Activated CD4-positive, CD25-positive, alpha-beta regulatory T cell treated with anti-CD3 and anti-CD28 coated beads, Interleukin-2, amount 50 U/mL, for 16 hours (primary cell): ENCODE measurements at regions not wholly inside any gene's neighbourhood (a gene's known extent, or its start where the extent isn't known, plus 50 kb on each side); places are given as distances from the start of the nearest gene placed in this dataset.
"Not testable (repeated sequence)": the region's sequence is repeated elsewhere in the genome, so short reads cannot be mapped to it uniquely, and the experiment has no call there.

Experiments
- DNase-seq: peaks from one replicate; pipeline ENCODE4 v3.0.0-alpha.2; 2020; ENCODE audit warnings: low read depth, low spot score

DNA sequence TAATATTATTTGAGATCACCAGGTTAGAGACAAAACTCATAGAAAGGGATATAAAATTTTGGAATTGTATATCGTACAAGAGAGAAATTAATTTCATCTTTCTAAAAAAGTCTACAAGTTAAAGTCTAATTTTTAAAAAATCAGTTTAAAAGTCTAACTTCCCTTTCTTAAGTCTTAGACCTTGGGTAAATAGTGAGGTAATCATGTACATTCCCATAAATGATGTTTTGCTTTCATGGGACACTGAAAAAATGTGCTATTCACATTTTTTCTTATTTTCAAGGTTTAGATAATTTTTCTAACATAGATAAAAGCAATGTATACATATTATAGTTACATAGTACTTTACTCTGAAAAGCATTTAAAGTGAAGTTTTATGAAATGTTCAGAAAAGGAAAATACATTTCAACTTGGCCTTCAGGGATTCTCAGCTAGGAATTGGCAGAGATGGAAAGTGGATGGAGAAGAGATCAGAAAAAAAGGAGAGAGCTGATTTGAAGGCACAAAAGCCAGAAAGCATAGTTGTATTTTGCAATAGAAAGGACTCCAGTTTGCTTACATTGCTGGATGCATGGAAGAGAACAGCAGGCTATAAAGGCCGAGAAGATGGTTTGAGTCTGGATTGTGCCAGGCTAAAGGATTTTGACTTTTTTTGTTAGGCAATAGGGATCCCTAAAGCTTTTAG lies 194.0 kb downstream of the CASP12 start:
- no peak for DNase-seq

DNA sequence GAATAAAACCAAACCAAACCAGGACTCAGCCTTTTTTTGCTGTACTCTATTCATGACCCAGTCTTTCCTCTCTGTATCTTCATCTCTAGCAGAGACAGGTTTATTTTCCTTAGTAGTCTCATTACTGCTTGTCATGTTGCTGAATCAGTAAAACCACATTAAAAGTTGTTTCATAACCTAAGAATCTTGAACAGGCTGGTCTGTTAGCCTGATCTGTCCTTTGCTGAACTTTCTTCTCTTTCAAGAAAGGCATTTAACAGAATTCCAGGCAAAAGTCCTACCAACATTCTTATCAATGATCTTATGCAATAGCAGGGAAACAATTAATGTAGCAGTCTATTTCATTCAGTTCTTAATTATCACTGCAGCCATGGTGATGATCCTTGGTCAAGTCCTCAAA lies 197.7 kb downstream of the CASP12 start:
- no peak for DNase-seq

DNA sequence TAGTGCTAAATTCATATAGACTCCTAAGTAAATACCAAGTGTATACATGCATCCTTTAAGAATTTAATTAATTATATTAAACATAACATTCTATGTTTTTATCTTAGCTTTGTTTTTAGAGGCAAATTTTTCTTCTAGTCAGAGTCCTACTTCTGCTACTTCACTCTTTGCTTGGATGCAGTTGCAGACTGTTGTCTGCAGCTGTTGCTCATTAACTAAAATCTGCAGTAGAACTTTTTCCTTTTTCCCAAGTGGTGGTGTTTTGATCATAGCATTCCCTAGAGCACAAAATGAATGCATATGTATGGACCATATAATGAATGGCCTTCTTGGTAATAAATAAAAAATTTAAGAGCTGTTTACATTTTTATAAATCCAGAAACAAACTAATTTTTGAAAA lies 198.3 kb downstream of the CASP12 start:
- no peak for DNase-seq

DNA sequence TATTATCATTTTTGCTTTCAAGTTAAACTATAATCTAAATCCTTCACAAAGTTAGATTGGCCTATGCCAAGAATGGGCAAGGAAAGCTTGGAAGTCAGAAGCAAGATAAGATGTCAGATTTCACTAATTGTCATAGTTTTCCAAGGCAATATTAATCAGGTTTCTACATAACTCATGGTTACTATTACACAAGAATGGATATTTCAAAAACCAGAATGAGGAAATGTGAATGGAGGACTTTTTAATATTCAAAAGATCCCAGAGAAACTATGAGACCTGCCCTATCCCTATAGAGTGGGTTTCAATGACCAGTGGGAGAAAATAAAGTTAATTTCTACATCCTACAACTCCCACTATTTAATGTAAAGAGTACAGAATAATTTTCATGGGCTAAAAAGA lies 203.2 kb downstream of the CASP12 start:
- DNase-seq = no peak

DNA sequence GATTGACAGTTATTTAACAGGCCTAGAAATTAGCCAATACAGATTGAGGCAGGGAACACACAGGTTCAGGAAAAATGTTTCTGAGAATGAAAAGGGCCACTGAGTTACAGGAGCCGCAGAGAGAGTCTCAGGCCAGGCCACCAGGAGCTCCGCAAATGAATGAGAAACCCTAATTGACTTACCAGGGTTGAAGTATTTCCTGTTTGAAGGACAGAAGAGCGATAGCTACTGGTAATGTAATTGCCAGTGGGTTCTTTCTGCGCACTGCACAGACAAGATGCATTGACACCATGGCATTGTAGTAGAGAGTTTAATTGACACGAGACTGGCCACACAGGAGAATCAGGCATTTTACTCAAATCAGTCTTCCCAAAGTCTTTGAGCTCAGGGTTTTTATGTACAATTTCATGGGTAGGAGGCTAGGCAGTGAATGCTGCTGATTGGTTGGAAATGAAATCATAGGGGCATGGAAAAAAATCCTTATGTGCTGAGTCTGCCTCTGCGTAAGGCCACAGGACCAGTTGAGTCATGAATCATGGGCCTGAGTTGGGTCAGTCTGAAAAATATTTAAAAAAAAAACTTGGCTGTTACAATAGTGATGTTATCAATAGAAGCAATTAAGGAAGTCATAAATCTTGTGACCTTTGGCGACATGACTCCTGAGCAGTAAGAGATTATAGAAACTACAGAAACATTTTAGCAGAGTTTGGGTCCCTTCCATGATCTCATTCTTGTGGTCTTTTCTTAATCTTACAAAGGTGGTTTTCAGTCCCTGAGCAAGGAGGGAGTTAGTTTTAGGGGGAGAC lies 203.8 kb downstream of the CASP12 start:
- DNase-seq = no peak

DNA sequence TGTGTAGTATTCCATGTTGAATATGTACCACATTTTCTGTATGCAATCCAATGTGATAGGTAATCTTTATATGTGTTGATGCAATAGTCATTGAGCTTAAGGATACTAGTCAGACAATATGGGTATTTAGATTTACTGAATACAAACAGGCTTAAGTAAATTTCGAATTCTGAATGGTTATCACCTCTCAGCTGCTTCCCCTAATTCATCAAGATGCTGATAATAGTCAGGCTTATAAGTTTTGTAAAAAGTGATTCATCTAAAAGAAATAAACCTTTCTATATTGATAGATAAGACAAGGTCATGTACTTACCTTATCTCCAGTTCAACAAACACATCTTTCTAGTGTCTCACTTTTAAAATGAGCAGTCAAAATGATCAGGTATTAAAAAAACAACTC lies 205.5 kb downstream of the CASP12 start:
- no peak for DNase-seq

DNA sequence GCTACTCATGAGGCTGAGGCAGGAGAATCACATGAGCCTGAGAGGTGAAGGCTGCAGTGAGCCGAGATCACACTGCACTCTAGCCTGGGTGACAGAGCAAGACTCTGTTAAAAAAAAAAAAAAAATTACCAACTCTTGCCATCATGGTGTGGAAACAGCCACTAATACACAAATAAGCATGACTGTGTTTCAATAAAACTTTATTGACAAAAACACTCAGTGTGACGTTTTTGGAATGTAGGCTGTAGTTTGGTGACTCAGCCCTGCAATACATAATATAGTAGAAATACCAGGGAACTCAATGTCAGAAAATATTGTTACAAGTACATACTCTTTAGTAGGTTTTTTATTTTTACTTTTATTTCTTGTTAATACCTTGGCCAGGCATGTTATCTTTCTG lies 207.1 kb downstream of the CASP12 start:
- no peak for DNase-seq

DNA sequence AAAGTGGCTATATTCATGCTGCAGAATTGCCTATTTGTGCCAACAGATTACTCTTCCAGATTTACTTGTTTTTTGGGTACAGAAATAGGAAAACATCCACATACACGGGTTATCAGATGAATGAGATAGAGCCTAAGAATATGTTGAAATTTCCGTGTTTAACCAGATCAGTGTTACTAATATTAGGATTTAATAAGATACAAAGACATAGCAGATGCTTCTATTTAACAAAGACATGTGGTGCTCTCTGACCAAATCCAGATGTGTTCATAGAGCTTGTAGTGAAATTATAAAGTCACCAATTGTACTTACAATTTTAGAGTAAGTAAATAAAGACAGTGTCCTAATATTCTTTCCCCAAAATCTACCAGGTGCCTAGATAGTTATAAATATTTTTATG lies 208.0 kb downstream of the CASP12 start:
- DNase-seq = no peak

DNA sequence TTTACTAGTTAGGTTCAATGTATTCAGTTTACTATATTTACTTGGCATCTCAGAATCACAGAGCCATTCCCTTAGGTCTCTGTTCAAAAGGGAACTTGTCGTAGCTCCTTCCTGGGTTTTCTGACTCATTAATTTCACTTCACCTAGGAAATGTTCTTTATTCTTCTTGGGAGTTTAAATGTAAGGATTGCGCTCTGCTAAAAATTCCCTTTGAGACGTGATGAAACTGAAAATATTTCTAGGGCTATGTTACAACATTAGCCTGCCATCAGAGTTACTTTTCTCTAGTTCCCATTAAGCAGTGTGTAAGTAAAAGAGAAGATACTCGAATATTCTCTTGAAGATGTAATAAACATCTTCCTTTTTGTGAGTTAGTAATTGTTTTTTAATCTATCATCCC lies 209.5 kb downstream of the CASP12 start:
- DNase-seq = no peak

DNA sequence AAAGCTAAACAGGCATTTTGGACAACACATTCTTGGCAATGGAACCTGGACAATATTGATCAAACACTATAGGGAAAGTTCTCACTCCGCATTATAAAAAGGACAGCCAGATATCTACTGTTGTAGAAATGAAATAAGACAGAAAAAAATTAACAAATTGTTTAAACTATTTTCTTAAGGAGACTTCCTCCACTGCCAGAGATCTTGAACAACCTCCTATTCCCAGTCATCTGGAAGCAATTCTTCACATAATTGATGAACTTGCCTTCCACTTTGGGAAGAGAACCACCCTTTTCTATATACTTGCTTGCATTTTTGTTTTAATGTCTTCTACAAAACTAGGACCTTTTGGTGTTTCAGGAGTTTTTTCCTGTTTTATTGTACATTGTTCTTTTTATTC lies 216.1 kb downstream of the CASP12 start:
- DNase-seq = no peak

DNA sequence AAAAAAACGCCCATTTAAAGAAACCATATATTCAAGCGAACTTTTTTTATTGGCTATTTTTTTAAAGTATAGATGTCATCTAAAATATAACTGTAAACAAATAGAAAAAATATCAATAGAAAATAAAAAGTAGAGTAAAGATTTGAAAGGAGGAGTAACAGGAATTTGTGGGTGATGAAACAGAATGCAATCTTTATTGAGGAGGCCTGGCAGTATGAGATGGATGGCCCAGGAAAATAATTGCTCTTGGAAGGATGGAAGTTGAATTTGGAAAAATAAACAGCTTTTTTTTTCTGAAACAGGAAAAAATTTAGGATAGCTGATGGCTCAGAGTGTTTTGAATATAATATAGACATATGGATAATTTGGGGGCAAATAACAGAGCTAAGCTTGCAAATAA lies 219.0 kb downstream of the CASP12 start:
- no peak for DNase-seq

DNA sequence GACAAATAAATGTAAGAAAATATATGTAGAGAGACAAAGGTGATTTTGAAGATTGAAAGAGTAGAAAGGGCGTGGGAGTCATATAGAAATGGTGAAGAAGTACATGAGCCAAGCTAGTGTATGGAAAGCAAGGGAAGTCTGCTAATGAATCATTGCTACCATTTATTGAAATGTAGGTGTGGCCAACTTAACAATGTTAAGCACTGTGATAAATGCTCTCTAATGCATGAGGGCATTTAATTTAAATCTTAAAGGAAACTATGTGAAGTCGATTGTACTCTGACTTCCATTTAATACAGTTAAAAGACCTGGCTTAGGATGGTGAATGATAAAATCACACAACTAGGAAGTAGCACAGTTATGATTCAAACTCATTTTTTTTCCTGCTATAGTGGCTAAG lies 219.9 kb downstream of the CASP12 start:
- DNase-seq = no peak

DNA sequence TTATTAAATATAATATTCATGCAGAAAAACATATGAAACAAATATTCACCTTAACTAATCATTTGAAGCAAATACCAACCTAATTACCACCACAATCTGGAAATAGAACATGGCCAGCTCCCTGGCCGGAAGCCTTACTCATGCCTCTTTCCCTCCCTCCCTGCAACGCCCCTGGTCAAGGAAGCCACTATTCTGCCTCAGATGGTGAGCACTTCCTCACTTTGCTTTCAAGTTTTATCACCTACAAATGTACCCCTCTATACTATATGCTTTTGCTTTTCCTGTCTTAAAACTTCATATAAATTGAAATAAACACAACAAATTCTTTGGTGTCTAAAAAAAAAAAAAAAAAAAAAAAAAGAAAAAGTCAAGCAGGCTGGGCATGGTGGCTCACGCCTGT lies 221.2 kb downstream of the CASP12 start:
- DNase-seq = not testable (repeated sequence)

DNA sequence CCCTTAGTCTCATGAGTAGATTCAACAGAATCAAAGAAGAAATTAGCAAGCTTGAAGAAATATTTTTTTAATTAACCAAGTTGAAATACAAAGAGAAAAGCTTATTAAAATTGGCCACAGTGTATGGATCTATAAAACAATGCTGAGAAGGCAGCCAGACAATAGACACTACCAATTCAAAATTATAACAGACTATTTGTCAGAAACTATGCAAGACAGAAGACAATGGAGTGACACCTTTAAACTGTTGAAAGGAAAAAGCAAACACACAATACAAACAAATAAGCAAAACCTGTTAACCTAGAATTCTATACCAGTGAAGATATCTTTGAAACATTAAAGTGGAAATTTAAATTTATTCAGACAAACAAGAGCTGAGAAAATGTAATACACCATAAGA lies 225.4 kb downstream of the CASP12 start:
- no peak for DNase-seq

DNA sequence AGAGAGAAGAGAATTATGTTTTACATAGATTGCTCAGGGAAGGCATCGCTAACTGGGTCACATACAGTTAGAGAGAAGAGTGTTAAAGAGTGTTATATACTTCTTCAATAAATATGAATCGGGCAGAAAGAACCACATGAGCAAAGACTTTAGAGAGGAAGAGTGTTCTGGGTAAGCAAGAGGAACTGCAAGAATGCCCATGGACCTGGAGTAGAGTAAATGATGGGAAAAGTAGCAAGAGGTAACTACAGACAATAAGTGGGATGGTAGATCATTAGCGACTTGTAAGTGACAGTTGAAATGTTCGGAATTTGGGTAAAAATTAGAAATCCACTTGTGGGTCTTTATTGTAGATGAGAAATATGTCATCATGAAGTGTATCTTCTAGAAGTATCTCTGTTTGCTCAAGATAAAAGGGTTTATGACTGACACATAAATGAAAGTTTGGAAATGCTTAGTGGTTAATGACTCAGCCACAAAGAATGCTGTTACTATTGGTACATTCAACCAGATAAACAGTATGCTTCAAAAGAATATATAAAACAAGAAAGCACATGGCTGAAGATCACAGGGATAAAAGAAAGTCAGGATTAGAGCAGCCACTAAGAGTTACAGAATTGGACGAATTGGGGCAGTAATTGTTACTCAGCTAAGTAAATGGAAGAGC lies 229.3 kb downstream of the CASP12 start:
- DNase-seq = no peak

DNA sequence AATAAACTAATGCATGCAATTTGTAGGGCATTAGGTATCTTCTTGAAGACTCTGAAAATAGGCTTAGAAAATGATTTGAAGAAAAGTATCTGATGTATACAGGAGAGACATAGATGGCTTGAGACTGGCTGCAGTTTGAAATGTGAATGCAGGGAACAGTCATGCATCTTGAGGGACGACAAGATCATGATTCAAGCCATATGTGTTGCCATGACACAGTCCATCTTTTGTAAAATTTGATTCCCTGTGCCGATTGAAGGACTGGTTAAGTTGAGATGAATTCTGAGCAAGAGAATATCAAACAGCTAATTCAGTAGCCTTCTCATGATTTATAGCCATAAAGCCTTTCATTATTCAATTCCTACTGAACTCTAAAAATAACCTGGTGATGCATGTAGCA lies 231.6 kb downstream of the CASP12 start:
- DNase-seq = no peak

DNA sequence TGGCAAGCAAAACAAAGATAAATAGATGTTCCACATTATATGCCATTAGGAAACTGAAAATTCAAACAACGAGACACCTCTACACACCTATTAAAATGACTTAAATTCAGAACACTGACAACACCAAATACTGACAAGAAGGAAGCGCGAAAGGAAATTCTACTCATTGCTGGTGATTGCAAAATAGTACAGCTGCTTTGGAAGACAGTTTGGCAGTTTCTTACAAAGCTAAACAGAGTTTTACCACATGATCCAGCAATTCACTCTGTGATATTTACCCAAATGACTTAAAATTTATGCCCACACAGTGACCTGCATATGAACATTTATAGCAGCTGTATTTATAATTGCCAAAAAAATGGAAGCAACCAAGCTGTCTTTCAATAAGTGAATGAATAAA lies 232.6 kb downstream of the CASP12 start:
- no peak for DNase-seq

DNA sequence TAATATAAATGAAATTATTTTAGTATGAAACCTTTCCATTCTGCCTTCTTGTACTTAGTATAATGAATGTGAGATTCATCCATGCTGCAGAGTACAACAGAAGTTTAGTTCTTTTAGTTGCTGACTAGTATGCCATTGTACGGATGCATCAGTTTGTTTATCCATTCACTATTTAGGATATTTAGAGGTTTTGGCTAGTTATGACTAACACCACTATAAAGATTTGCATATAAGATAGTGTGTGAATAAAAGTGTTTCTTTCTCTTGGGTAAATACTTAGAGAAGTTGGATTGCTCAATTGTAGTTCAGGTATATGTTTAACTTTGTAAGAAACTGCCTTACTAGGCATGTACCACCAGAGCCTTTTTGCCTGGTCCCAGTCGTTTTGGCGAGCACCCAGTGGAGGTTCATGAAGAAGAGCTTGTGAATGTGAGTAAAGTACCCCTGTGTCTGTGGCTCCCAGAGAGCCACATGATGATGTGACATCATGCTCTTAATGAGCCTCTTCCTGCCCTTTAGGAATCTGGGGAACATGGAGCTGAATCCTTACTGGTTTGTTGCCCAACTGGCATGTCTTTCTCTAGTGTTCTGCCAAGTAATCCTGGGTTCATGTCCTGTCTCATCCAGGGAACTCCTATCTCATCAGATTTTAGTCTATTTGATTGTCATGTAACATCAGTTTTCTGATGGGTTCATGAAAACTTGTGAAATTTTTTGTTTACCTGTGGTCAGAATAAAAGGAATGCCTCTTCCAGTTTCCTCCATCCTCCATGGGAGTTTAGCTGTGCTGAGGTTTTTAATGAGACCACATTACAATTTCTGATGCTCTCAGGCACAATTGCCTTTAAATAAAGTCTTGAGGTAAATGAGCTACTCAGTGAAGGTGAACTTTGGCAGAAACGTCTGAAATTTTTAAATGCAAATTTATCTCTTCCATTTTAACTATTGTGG lies 234.8 kb downstream of the CASP12 start:
- no peak for DNase-seq

DNA sequence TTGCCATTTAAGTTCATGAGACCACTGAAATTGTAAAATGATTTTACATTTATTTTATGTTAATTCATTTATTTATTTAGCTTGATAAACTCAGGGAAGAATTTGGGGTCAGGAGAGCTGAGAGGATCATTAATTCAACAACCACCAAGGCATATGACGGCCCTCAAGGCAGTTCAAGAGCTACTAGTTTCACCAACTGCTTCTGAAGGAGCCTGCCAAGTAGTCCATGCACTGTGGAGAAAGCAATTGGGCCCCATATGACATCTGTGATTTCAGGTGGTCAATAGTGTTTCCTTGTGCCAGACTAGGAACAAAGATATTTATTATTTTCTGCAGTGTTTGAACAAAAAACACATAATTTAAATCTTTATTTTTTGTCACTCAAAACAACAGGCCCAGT lies 236.4 kb downstream of the CASP12 start:
- DNase-seq = no peak

DNA sequence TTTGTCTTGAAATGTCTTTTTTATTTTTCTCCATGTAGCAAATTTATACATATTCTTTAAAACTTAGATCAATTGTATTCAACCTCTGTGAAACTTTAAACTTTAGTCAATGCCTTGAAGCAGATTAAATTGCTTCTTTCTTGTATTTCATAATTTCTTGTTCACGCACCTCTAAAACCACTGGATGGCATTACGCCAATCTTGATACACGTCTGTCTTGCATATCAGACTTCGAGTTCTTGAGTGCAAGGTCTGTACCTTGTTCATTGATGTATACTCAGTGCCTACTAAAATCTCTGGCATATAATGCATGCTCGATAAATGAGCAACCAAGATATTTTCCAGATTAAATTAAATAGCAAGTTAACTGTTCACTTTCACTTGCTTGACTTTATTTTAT lies 236.8 kb downstream of the CASP12 start:
- DNase-seq = no peak

DNA sequence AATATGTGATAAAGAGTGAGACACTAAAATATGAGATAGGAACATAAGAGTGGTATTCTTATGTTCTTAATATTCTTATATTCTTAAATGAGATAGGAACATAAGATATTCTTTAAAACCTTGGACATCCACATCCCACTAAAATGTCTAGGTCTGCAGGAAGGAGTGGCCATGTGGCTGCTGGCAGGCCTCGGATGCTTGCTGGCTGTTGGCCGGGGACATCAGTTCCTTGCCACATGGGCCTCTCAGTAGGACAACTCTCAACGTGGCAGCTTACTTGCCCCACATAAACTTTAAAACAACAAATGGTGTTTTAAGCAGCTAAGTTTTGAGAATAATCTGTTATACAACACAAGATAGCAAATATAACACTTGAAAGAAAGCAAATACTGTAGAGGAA lies 240.1 kb downstream of the CASP12 start:
- DNase-seq = no peak

DNA sequence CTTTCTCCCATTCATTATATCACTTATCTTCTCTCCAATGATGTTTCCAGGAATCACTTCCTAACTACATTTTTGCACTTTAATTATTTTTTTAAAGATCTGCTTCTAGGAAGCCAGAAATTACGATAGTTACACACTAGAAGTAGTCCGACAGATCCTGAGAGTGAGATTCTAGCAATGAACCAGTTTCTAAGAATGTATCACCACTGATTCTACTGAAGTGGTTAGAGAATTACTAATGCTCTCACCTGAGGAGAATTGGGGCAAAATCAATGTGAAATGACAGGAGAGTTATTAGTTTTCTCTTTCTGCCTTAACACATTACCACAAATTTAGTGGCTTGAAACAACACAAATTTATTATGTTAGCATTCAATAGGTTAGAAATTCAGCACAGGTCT lies 241.2 kb downstream of the CASP12 start:
- DNase-seq = no peak
